HG02571 (cell line): ENCODE measurements at regions not wholly inside any gene's neighbourhood (a gene's known extent, or its start where the extent isn't known, plus 50 kb on each side); places are given as distances from the start of the nearest gene placed in this dataset.
"Not testable (repeated sequence)": the region's sequence is repeated elsewhere in the genome, so short reads cannot be mapped to it uniquely, and the experiment has no call there.

ENCODE experiments used
- ATAC-seq: cut with Tn5 transposase; IDR thresholded peaks from one replicate; pipeline ENCODE4 v1.9.1; 2021; ENCODE audit warnings: mild to moderate bottlenecking, moderate library complexity; ENCODE audit not compliant: unreplicated experiment

DNA sequence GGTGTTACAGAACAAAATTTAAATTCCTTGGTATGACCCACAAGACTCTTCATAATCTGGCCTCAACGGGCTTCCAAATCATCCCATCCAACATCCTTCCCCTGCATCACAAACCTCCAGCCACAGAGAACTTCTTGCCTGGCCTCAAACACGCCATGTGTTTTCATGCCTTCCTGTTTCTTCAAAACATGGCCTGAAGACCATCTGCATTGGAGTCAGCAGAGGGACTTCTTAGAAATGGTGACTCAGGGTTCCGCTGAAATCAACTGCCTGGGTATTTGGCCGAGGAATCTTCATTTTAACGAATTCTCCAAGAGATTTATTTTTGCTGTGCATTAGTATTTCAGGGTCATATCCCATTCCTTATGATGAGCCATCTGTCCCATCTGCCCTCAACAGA is 138.1 kb upstream of the RAP2B start:
- no peak for ATAC-seq

DNA sequence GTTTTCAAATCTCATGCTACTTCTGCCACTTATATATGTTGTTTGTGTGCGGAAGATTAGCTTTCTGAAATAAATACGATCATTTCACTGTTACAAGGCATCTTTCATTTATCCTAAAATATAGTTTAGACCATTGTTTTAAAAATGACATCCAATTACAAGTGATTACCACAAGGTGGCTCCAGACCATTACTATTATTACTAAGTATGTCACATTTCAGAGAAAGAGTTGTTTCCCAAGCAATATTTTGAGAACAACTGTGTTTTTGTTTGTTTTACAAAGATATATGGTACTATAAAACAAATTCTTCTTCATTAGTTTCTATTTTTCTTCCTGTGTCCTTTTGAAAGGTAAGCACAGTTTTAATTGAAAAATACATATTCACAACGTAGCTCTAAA is 136.0 kb upstream of the RAP2B start:
- no peak for ATAC-seq

DNA sequence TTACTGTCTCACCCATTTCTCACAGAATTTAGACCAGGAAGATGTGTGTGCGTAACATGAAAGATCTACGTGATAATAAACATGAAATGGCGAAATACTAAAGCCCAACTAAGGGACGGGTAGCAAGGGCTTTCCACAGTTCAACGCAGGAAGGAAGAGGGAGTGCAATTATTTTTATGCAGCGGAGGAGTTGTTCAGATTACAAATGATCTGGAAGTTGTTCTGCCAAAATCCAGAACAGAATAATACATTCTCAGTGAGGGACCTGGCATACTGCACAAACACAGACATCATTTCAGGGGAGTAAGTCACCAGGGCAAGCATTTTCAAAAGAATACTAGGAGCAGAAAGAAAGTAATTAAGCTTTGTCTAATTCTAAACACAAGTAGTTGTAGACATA is 133.6 kb upstream of the RAP2B start:
- ATAC-seq: no peak

DNA sequence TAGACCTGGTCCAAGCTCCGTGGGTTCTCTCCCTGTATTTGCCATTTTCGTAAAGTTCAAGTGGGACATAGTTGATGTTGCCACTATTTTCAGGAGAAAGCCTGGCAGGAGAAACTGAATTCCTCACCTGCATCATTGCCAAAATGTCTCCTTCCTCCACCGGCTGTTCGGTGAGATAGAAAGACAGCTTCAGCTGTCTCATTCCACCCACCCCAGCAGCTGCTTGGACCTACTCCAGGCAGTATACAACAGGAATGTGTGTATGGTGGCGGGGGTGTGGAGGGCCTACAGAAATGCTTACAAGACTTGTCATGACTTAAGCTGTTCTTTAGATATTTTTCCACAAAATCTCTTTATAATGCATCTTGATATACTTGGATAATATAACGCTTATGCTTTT is 132.7 kb upstream of the RAP2B start:
- ATAC-seq: no peak

DNA sequence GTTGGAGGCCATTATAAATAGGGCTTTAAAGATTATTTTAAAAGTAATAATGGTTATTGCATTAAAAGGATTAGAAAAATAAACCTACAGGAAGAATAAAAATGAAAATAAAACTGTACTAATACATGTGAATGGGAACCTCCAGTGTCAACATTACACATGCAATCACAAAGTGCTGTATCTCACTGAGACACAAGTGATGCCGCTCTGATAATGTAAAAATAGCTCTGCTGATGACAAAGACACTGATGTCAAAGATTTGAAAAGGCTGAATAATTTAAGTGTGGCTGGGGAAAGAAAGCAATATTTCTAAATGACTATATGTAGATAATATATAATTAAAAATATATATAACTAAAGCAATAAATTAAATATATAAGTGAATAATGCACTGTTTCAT is 129.1 kb upstream of the RAP2B start:
- no peak for ATAC-seq

DNA sequence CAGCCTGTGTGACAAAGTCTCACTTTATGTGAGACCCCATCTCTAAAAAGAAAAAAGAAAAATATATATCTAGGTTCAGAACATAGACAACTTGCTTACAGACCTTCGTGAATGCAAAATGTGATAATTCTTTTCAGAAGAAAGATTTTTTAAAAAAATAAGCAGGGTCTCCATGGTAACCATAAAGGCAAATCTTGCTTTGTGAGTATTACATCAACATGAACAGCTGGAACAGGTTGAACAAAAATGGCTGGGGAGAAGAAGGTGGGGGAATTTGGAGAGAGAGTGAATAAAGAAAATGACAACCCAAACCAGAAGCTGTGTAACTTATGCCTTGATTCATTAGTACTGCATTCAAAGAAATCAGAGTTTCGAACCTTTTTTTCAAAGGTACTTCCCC is 125.2 kb upstream of the RAP2B start:
- no peak for ATAC-seq

DNA sequence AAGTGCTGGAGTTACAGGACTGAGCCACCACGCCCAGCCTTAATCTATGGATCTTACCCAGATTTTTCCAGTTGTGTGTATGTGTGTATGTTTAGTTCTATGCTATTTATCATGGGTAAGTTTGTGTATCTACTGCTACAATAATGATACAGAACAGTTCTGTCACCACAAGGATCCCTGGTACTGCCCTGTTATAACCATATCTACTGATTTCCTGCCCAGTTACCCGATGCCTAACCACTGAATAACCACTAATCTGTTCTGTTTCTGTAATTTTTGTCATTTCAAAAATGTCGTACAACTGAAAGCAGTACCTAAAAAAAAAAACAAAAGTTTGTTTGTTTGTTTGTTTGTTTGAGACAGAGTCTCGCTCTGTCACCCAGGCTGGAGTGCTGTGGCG is 123.7 kb upstream of the RAP2B start:
- no peak for ATAC-seq

DNA sequence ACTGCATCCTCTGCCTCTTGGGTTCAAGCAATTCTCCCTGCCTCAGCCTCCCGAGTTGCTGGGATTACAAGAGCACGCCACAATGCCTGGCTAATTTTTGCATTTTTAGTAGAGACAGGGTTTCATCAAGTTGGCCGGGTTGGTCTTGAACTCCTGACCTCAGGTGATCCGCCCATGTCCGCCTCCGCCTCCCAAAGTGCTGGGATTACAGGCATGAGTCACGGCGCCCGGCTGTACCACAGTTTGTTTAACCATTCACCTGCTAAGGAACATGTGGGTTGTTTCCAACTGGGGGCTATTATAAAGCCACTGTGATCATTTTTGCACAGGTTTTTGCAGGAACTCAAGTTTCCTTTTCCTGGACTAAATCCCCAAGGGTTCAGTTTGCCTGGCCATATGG is 123.2 kb upstream of the RAP2B start:
- ATAC-seq: no peak

DNA sequence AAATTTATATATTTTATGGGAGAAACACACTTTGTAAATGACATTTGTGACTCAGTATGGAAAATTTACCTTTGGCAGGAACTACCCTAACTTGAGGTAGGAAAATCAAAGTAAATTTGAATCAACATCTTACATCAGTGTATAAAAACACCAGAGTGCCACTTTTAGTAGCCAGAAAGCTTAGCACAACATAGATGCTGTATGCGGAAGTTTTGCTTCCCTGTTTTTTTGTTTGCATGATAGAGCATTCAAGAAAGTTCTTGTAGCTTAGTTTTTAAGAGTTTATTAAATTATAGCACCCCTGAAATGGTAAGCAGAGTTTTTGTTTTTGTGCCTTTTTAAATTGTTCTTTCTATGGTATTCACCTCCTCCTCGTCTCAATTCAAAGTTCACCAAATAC is 120.8 kb upstream of the RAP2B start:
- no peak for ATAC-seq

DNA sequence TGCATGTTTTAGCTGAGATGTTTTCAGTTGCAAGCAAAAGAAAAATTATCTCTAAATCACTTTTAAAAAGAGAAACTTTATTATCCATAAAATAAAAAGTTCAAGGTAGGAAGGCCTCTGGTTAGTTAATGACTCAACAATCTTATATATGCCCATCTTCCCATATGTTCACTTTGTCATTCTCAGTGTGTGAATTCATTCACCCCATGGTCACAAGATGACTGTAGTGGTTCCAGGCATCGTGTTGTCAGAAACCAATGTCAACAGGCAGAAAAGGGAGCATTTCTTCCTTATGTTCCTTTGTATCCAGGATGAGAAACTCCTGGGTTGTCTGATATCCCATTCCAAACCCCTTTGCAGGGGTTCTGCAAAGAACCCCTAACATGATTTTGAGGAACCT is 119.9 kb upstream of the RAP2B start:
- no peak for ATAC-seq

DNA sequence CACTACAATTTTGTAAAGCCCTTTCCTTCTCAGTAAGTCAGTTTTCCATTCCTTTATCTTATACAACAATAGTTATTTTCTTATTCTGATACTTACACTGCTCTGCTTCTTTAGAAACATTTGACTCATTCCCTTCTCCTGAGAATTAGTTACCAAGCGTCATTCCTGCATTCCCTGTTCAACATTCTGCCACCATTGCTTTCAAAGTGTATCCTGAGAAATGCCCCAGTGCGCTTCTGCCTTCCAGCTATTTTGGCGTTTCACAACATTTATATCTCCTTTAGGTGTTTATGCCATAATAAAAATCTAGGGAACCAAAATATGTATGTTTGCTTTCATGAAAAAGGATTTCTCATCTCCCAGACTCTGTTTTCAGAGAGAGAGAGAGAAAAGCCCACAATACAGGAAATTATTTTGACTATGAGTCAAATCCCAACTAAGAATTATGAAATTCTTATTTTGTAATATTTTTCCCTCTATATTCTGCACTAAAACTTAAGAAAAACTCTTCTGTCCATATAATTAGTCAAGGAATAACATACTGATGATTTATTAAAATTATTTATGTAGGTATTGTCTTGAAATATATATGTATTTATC is 118.2 kb upstream of the RAP2B start:
- ATAC-seq: no peak

DNA sequence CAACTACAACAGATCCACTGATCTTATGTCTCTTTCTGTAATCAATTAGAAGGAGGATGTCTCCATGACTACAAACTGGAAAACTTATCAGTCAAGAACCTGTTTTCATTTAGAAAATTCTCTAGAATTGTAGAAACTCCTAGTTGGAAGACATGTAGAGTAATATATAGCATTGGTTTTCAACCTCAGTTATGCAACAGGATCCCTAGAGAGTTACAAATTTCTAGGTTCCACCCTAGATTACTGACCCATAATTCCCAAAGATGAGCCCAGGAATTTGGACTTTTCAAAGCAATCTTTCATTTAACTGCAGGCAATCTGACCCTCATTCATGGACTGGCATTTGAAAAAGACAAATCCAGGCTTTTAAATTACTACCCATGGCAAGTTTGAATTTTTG is 116.9 kb upstream of the RAP2B start:
- ATAC-seq: no peak

DNA sequence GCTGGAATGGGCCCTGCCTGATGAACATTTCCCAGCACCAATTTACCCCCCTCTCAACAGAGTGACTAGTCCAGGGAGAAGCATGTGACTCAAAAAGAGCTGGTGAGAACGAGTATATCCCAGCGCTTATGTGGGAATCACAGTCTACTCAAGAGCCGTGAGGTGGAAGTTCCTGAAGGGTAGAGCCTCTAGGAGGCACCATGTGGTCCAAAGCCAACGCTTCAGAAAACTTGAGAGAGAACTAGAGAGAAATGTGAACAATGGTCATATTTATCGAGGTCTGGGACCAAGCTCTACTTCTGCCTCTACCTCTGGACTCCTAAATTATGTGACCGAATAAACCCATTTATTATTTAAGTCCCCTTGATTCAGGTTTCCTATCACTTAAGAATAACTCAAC is 111.0 kb upstream of the RAP2B start:
- no peak for ATAC-seq

DNA sequence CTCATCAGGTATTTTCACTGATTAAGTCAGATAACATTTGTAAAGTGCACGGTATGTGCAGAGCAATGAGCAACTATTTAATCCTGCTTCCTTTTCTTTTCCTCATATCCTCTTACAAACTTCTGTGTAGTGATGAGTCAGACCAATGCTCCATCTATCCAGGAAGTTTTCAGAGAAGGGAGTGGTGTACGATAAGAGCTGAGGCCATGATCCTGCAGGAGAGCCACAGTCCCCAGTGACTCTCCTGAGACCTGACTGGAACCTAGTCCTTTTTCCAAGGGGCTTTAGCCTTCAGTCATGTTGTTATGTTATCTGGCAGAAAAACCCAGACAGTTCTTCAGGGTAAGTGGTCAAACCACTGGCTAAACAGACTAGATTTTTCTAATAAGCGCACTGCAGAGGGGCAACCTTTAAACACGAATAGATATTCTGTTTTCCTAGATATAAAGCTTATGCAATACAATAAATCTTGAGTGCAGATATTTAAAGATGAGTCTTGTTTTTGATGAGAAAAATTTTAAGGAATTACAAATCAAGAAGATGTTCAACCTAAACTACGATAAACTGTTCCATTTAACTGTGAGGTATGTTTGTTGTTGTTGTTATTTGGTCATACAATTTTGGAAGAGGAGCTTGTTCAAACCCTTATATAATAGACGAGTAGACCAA is 110.5 kb upstream of the RAP2B start:
- no peak for ATAC-seq

DNA sequence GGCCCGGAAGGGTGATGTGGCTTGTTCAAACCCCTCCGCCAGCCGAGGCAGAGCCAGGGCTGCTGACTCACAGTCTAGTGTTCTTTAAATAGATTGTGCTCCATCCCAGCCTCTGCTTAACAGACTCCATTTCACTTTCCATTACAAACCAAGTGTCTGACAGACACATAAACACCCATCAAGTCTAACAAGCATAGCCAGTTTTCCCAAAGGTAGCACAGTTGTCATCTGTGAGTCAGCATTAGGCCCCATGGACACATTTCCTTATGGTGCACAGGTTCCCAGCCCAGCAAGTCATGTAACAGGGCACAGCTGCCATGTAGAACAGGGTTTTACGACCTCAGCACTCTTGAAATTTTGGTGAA is 109.9 kb upstream of the RAP2B start:
- ATAC-seq: no peak

DNA sequence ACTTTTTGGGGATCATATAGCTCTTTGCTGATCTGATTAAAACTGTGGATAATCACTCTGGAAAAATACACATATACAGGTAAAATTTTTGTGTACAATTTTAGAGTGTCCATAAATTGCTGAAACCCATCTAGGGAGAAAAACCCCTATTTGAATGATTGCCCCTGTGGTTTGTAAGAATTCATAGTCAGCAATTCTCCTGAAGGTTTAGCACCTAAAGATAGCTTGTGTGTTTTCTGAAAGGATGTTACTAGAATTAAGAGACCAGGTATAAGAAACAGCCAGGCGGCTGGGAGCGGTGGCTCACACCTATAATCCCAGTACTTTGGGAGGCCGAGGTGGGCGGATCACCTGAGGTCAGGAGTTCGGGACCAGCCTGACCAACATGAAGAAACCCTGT is 106.8 kb upstream of the RAP2B start:
- ATAC-seq: no peak

DNA sequence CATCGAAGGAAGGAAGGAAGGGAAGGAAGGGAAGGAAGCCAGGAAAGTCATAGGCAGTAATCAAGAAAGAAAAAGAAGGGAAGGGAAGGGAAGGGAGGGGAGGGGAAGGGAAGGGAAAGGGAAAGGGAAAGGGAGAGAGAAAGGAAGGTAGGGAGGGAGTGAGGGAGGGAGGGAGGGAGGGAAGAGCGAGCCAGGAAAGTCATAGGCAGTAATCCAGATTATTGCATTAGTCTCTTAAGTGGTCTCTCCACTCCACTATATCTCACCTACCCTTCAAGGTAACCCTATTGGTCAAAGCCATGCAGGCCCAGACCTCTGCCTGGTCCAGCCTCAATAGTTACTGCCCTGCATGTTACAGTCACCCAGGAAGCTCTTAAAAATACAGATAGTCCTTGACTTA is 106.2 kb upstream of the RAP2B start:
- no peak for ATAC-seq

DNA sequence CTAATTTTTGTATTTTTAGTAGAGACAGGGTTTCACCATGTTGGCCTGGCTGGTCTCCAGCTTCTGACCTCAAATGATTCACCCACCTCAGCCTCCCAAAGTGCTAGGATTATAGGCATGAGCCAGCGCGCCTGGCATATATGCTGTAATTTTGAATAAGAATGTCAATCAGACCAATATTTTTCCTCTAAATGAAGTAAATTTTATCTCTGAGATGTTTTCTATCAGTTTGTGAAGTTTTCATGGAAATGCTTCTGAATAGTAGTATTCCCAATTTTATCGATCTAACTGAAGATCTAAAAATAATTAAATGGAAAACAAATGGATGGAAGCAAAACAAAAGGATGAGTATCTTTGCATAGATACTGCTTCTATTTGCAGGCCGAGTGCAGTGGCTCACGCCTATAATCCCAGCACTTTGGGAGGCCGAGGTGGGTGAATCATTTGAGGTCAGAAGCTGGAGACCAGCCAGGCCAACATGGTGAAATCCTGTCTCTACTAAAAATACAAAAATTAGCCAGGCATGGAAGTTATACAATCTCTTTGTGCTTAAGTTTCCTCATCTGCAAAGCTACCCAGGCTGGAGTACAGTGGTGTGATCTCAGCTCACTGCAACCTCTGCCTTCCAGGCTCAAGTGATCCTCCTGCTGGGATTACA is 103.9 kb upstream of the RAP2B start:
- ATAC-seq: not testable (repeated sequence)

DNA sequence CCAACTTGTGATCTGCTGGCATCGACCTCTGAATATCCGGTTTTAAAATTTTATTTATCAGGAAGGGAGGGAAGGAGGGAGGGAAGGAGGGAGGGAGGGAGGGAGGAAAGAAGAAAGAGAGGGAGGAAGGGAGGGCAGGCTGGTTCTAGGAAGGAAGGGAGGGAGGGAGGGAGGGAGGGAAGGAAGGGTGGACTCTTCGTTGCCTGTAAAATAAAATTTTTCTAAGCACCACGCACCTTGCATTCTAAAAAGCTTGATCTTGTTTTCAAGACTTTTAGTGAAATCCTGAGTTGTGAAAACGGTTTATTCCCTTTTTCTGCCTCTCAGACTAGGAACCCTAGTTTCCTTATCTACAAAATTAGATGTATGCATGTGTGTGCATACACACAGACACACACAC is 101.7 kb upstream of the RAP2B start:
- no peak for ATAC-seq

DNA sequence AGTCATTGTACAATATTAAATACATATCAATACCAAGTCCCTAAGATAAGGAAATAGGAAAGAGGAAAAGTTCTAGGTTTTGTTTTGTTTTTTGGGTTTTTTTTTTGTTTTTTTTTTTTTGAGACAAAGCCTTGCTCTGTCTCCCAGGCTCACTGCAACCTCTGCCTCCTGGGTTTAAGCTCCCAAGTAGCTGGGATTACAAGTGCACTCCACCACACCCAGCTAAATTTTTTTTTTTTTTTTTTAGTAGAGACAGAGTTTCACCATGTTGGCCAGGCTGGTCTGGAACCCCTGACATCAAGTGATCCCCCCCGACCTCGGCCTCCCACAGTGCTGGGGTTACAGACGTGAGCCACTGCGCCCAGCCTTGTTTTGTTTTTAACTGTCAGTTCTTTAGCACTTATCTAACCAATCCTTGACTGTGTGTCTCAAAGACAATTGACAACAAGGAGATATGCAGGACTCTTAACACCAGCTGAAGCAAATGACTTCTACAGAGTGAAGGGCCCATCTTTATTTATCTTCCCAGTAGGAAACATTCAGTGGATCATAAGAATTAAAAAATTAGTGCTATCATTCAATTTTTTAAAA is 100.0 kb upstream of the RAP2B start:
- ATAC-seq: no peak

DNA sequence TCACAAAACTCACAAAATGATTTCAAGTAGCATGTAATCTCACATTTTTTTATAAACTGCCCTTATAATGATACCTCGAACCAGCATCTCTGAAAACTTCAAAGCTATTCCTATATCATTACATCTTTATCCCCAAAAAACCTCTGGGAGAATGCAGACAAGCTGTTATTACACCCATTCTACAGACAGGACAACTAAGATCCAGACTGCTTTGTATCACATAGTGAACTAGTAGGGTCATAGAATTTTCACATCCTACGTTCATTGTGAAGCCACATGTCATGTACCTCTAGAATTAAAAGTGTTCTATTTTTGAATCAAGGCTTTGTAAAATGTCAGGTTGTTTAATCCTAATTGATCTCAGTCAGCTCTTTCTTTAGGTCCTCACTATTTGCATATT is 98.7 kb upstream of the RAP2B start:
- ATAC-seq: no peak

DNA sequence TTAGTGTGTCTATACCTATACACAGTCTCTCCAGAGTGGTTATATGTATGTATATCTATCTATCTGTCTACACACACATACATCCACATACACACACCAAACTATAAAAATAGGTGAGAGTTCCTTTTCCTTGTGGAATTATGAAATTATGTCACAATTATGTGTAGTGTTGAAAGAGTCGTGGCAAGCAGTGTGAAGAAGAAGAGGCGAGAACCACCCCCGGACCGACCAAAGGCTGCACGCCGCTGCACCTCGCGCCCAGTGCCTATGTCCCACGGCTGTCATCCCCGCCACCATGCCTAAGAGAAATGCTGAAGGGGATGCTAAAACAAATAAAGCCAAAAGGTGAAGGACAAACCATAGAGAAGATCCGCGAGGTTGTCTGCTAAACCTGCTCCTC is 95.0 kb upstream of the RAP2B start:
- ATAC-seq: no peak
